ENCODE measurements at regions not wholly inside any gene's neighbourhood (a gene's known extent, or its start where the extent isn't known, plus 50 kb on each side); places are given as distances from the start of the nearest gene placed in this dataset.

DNA sequence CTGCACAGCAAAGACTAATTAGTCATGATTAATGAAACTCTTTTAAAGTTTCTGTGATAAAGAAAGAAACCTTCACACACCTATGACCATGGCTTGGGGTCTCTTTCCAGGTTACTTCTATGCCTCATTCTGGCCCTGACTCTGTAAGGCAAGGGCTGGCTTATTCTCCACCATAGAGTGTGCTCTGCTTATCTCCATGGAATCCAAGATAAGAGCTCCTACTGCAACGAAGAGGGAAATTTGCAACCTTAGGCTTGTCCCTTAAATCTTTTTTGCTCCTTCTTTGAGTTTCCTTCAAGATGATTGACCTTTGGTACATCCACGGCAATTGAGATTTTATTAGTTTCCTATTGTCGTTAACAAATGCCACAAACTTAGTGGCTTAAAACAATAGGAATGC lies 239.9 kb downstream of the SPRY2 start:
- Histone ChIP-seq H3K27me3 (ENCODE audit: insufficient read depth, low read depth, severe bottlenecking) (no peaks in the 10 kb centered on the region), H3K9me3 (ENCODE audit: severe bottlenecking) (no peaks in the 10 kb centered on the region), H3K36me3 (no peaks in the 10 kb centered on the region), H3K27ac (no peak overlapping the region), H3K4me3 (ENCODE audit: low read depth, low read length) (no peak overlapping the region)
- TF ChIP-seq, protein P1, sequence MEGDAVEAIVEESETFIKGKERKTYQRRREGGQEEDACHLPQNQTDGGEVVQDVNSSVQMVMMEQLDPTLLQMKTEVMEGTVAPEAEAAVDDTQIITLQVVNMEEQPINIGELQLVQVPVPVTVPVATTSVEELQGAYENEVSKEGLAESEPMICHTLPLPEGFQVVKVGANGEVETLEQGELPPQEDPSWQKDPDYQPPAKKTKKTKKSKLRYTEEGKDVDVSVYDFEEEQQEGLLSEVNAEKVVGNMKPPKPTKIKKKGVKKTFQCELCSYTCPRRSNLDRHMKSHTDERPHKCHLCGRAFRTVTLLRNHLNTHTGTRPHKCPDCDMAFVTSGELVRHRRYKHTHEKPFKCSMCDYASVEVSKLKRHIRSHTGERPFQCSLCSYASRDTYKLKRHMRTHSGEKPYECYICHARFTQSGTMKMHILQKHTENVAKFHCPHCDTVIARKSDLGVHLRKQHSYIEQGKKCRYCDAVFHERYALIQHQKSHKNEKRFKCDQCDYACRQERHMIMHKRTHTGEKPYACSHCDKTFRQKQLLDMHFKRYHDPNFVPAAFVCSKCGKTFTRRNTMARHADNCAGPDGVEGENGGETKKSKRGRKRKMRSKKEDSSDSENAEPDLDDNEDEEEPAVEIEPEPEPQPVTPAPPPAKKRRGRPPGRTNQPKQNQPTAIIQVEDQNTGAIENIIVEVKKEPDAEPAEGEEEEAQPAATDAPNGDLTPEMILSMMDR (IDR thresholded peaks at IDR 0.05; ENCODE audit: low read depth, low read length): no peak
- DNase-seq: no peak

DNA sequence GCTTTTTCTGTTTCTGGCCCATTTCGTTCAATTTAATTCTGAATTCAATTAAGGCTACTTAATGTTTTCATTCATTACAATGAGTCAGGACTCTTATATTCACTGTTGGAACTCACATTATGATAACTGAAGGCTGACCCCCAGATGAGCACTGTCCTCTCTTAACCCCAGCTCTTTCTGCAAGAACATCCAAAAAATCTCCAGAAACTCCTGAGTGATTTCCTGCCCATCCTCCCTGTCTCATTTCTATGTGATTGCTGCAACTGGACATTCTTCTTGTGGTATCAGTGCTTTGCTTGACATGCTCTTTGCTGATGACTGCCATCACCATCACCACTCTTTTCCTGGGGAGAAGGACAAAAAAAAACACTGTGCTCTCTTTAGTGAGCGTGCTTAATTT lies 240.3 kb downstream of the SPRY2 start:
- H3K4me3 ChIP-seq (ENCODE audit: low read depth, low read length): no peak overlapping the region
- no peaks in the 10 kb centered on the region for H3K27me3 ChIP-seq (ENCODE audit: insufficient read depth, low read depth, severe bottlenecking)
- no peak overlapping the region for H3K27ac ChIP-seq
- no peaks in the 10 kb centered on the region for H3K9me3 ChIP-seq (ENCODE audit: severe bottlenecking)
- TF ChIP-seq, protein P1 (IDR thresholded peaks at IDR 0.05; ENCODE audit: low read depth, low read length): no peak
- no peak for DNase-seq
- H3K36me3 ChIP-seq: no peaks in the 10 kb centered on the region

DNA sequence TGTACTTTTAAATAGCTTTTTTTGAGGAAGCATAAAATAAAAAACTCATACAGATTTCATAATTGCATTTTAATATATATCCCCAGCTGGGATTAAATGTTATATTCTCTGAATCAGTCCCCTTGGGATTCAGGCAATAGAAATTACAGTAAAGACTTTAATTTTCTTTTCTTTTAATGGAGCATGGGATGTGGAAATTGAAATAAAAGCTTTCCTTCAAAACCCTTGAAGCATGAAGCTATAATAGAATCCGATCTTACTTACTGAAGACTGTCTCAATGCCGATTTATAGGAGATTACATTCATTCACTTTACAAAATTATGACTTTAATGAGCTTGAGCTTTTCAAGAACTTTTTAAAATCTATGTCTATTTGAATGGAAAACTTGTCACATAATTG lies 243.4 kb downstream of the SPRY2 start:
- DNase-seq: no peak
- TF ChIP-seq, protein P1 (IDR thresholded peaks at IDR 0.05; ENCODE audit: low read depth, low read length): no peak
- Histone ChIP-seq H3K27me3 (ENCODE audit: insufficient read depth, low read depth, severe bottlenecking) (no peaks in the 10 kb centered on the region), H3K4me3 (ENCODE audit: low read depth, low read length) (no peak overlapping the region), H3K36me3 (no peaks in the 10 kb centered on the region), H3K27ac (no peak overlapping the region), H3K9me3 (ENCODE audit: severe bottlenecking) (no peaks in the 10 kb centered on the region)

DNA sequence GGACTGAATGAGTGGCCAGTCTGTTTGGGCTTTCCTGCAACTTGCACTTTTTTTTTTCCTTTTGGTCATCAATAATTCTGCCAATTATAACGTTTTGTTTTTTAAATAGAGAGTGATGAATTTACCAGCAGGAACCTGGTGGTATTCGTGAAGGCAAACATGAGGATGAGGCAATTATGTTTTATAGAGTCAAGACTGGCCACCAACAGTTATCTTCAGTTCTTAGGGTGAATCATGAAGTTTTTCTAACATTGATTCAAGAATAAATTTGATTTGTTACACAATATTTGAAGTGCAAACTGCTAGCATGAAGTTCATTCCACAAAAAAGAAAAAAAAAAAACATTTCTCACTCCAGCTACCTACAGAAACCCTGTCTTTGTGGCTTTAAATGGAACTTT lies 244.5 kb downstream of the SPRY2 start:
- Histone ChIP-seq H3K9me3 (ENCODE audit: severe bottlenecking) (no peaks in the 10 kb centered on the region), H3K27me3 (ENCODE audit: insufficient read depth, low read depth, severe bottlenecking) (no peaks in the 10 kb centered on the region), H3K4me3 (ENCODE audit: low read depth, low read length) (no peak overlapping the region), H3K36me3 (no peaks in the 10 kb centered on the region), H3K27ac (no peak overlapping the region)
- DNase-seq: no peak
- TF ChIP-seq, protein P1 (IDR thresholded peaks at IDR 0.05; ENCODE audit: low read depth, low read length): no peak

DNA sequence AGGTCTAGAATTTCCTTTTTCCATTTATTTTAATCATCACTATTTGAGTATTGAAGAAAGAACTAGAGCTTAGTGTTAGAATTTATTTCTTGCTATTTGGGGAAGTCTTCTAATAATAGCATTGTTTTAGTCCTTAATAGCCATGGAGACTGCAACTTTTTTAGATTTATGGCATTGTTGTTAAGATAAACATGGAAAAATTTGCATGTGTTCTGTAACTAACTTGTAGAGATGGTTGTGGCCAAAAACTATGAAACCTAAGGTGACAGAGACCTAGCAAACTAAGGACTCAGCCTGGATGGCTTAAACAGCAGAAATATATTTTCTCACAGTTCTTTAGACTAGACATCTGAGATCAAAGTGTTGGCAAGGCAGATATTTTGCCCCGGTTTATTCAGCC lies 246.4 kb downstream of the SPRY2 start:
- Histone ChIP-seq H3K27me3 (ENCODE audit: insufficient read depth, low read depth, severe bottlenecking) (no peaks in the 10 kb centered on the region), H3K27ac (no peak overlapping the region), H3K36me3 (no peaks in the 10 kb centered on the region), H3K9me3 (ENCODE audit: severe bottlenecking) (no peaks in the 10 kb centered on the region), H3K4me3 (ENCODE audit: low read depth, low read length) (no peak overlapping the region)
- TF ChIP-seq, protein P1 (IDR thresholded peaks at IDR 0.05; ENCODE audit: low read depth, low read length): no peak
- no peak for DNase-seq

DNA sequence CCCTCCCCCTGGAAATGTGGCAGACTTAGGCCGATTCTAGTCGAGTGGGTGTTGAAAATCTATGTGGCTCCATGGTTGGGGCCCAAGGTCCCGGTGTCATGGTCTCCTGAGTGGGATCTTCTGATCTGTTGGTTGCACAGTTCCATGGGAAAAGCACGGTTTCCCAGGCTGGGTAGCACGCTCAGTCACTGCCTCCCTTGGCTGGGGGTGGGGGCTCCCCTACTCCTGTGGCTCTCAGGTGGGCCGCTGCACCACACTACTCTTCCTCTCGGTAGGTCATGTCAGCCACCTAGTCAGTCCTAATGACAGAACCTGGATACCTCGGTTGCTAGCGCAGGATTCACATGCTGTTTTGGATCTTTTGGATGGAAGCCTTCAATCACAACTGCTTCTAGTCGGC lies 247.0 kb downstream of the SPRY2 start:
- no peaks in the 10 kb centered on the region for H3K27me3 ChIP-seq (ENCODE audit: insufficient read depth, low read depth, severe bottlenecking)
- no peak for DNase-seq
- TF ChIP-seq, protein P1 (IDR thresholded peaks at IDR 0.05; ENCODE audit: low read depth, low read length): no peak

More for the DNA sequence above, 247.0 kb downstream of the SPRY2 start:
- H3K4me3 ChIP-seq (ENCODE audit: low read depth, low read length): no peak overlapping the region
- H3K36me3 ChIP-seq: no peaks in the 10 kb centered on the region
- no peak overlapping the region for H3K27ac ChIP-seq
- no peaks in the 10 kb centered on the region for H3K9me3 ChIP-seq (ENCODE audit: severe bottlenecking)
